ENCODE measurements at regions not wholly inside any gene's neighbourhood (a gene's known extent, or its start where the extent isn't known, plus 50 kb on each side); places are given as distances from the start of the nearest gene placed in this dataset.

GRCh38 chr2:142794850-142795249 is 82.6 kb upstream of the KYNU start:
- no peak overlapping the region for H2BK5ac ChIP-seq (ENCODE audit: low read depth, low read length)
- H3K9me3 ChIP-seq (ENCODE audit: insufficient read depth in 2 of 2, low read depth in 1 of 2, low read length in 1 of 2) = no peaks in the 10 kb centered on the region
- H2AFZ ChIP-seq (ENCODE audit: low read length) = no peak overlapping the region
- no peak overlapping the region for H4K8ac ChIP-seq (ENCODE audit: extremely low read depth, insufficient read depth, low read length)
- H3K4me2 ChIP-seq (ENCODE audit: insufficient read depth in 1 of 2, low read depth in 2 of 2, low read length in 2 of 2) = no peak overlapping the region
- DNase-seq (ENCODE audit: low read depth in 1 of 2, low spot score in 2 of 2) (no peak), FAIRE-seq (no peak)
- H3K56ac ChIP-seq (replicated peaks; ENCODE audit: insufficient read length, low read depth, low read length) = no peak overlapping the region
- no peak overlapping the region for H3K14ac ChIP-seq (ENCODE audit: insufficient read length)
- H2AK5ac ChIP-seq (ENCODE audit: low read depth, low read length) = no peak overlapping the region
- H3K18ac ChIP-seq (ENCODE audit: extremely low read depth, low read length) = no peak overlapping the region
- H3K79me1 ChIP-seq (ENCODE audit: low read depth, low read length) = no peaks in the 10 kb centered on the region
- H2BK12ac ChIP-seq (ENCODE audit: low read depth, low read length) = no peak overlapping the region
- 71% methylated on average over 1 of the region's 1 CpG; no CpG with 5 or more reads in 1 of the 2 experiments for WGBS, 2 experiments (ENCODE audit: extremely low coverage in 1 of 2, insufficient coverage in 1 of 2, insufficient read length in 1 of 2, insufficient replicate concordance in 2 of 2, low coverage in 1 of 2, low lambda C conversion rate in 2 of 2, missing lambda C conversion rate in 1 of 2)
- CTCF ChIA-PET (ENCODE audit: partially characterized antibody) = no interaction called here
- no peak overlapping the region for H3K27ac ChIP-seq (ENCODE audit: low read depth, low read length)
- no peaks in the 10 kb centered on the region for H4K20me1 ChIP-seq (replicated peaks in 1 of 2; ENCODE audit: control insufficient read depth in 1 of 2, insufficient read depth in 2 of 2, low read length in 2 of 2)
- no peak overlapping the region for H2BK15ac ChIP-seq (ENCODE audit: low read length)
- H4K5ac ChIP-seq (ENCODE audit: insufficient read length, low read depth, low read length) = no peak overlapping the region
- H3K4me1 ChIP-seq (replicated peaks in 1 of 4; ENCODE audit: control insufficient read depth in 3 of 4, insufficient read depth in 4 of 4, low read length in 3 of 4) = no peaks in the 10 kb centered on the region
- no peak overlapping the region for H4K91ac ChIP-seq (replicated peaks; ENCODE audit: insufficient read length, low read length)
- TF ChIP-seq CBX5 (IDR thresholded peaks at IDR 0.05; ENCODE audit: low read depth, low read length) (no peak), SUZ12 (IDR thresholded peaks at IDR 0.05; ENCODE audit: low read length) (no peak), SAP30 (IDR thresholded peaks at IDR 0.05; ENCODE audit: insufficient read depth, insufficient replicate concordance, low read length) (no peak), ATF2 (IDR thresholded peaks at IDR 0.05; ENCODE audit: low read length) (no peak), RAD21 (IDR thresholded peaks at IDR 0.05 in 1 of 2, conservative IDR thresholded peaks at IDR 0.05 in 1 of 2; ENCODE audit: low read depth in 2 of 2, low read length in 2 of 2) (no peak)
- H3K36me3 ChIP-seq (ENCODE audit: control insufficient read depth in 2 of 4, insufficient read depth in 4 of 4, low read length in 3 of 4) = no peaks in the 10 kb centered on the region
- no peak overlapping the region for H3K4ac ChIP-seq (replicated peaks; ENCODE audit: insufficient read length, low read depth, low read length)
- no peak overlapping the region for H3K23ac ChIP-seq (ENCODE audit: insufficient read length)
- H2BK20ac ChIP-seq (ENCODE audit: low read length) = no peak overlapping the region
- H2BK120ac ChIP-seq (replicated peaks; ENCODE audit: low read depth, low read length) = no peak overlapping the region
- H3K27me3 ChIP-seq (replicated peaks in 1 of 4; ENCODE audit: control insufficient read depth in 3 of 4, extremely low read depth in 1 of 4, insufficient read depth in 3 of 4, low read length in 3 of 4) = no peaks in the 10 kb centered on the region
- H3K4me3 ChIP-seq (ENCODE audit: extremely low read depth in 1 of 4, insufficient read depth in 2 of 4, low read depth in 3 of 4, low read length in 4 of 4) = no peak overlapping the region
- H3K23me2 ChIP-seq (ENCODE audit: low read depth, low read length) = no peaks in the 10 kb centered on the region
- no peaks in the 10 kb centered on the region for H3K79me2 ChIP-seq (ENCODE audit: control insufficient read depth in 1 of 2, insufficient read depth in 2 of 2, low read length in 2 of 2)
- POLR2A ChIA-PET (ENCODE audit: partially characterized antibody) = no interaction called here
- H3K9ac ChIP-seq (replicated peaks in 1 of 4; ENCODE audit: extremely low read depth in 1 of 4, low read depth in 3 of 4, low read length in 3 of 4) = no peak overlapping the region

Data from H1 (cell line).